Nucleus accumbens (tissue), 56 donors: ENCODE measurements at regions not wholly inside any gene's neighbourhood (a gene's known extent, or its start where the extent isn't known, plus 50 kb on each side); places are given as distances from the start of the nearest gene placed in this dataset.

Source experiments
- DNase-seq, 56 donors: peaks; one replicate each; lab custom pipeline; 2025; lab: John Stamatoyannopoulos, UW

DNA sequence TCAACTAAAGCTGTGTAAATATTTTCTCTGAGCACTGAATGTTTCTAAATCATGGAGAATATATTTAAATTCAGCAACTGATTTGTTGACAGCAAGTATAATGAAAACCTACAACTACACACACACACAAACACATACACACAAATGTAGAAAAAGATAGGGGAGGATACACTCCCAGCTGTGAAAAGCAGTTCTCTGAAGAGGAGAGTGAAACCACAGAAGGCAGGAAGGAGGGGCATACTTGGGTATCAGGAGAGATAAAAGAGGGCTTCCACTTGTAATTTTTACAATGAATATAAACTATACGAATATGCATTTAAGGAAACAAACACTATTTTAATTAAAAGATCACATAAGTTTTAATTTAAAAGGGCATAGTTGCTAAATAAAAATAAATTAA is 227.8 kb upstream of the SLC24A2 start:
- no peak for DNase-seq

DNA sequence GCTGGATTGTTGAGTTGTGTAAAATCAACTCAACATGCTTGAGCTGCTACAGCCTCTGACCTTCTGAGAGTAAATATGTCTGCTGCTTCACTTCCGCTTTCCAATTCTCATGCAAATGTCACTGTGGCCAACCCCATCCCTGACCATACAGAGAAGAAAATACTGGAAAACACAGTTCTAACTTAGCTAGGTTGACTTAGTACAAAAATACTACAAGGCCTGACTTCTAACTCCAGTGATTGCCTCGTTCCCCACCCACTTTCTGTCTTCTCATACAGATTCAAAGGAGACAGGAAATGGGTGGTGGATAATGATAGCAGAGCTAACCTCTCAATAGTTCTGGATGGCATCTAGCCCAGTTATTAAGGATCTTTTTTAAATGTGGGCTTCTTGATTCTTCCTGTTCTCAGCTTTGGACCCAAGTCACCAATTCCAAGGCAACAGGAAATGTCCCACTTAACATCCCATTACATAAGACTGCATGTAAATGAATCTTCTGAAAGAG is 226.6 kb upstream of the SLC24A2 start:
- no peak for DNase-seq

DNA sequence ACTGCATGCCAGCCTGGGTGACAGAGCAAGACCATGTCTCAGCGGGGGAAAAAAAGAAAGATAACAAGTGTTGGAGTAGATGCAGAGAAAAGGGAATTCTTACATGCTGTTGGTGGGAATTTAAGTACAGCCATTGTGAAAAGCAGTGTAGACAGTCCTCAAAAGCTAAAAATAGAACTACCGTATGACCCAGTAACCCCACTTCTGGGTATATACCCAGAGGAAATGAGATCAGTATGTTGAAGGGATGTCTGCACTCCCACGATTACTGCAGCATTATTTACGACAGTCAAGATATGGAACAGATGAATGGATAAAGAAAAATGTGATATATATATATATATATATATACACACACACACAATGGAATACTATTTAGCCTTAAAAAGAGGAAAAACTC is 225.3 kb upstream of the SLC24A2 start:
- no peak for DNase-seq

DNA sequence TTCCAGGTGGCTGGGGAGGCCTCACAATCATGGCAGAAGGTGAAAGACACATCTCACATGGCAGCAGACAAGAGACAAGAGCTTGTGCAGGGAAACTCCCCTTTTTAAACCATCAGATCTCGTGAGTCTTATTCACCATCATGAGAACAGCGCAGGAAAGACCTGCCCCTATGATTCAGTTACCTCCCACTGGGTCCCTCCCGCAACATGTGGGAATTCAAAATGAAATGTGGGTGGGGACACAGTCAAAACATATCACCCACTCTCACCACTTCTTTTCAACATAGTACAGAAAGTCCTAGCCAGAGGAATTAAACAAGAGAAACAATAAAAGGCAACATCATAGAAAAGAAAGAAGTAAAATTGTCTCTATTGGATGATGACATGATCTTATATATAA is 223.4 kb upstream of the SLC24A2 start:
- DNase-seq = no peak

DNA sequence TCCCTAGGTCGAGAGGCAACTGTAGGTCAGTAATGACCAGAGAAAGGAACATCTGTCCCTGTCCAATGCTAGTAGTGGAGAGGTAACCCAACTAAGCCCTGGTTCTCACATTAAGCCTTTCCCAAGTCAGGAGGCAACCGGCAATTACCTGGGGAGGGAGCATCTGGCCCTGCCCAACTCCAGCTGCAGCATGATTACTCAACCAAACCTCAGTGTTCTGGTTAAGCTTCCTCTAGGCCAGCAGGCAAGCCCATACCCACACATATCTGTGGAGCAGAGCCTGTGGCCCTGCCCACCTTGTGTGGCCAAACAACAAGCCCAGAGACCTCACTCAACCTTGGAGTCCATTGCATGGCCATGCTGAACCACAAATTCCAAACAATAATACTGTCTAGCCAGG is 220.8 kb upstream of the SLC24A2 start:
- no peak for DNase-seq

DNA sequence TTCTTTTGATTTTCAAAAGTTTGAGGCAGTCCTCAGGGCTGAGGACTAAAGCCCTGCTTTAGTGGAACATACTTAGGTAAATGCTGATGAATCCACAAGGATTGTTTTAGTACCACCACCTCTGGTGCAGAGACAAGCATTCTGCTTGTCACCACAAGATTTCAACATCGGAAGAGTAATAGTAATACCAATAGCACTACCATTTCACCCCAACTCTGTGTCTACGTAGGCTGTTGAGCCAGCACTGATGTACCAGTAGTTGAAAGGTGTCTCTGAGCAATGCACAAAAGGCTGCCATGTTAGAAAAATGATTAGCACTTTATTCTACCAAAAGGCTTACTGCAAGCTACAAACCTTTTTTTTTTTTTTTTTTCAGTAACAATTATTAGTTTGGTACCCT is 213.2 kb upstream of the SLC24A2 start:
- no peak for DNase-seq

DNA sequence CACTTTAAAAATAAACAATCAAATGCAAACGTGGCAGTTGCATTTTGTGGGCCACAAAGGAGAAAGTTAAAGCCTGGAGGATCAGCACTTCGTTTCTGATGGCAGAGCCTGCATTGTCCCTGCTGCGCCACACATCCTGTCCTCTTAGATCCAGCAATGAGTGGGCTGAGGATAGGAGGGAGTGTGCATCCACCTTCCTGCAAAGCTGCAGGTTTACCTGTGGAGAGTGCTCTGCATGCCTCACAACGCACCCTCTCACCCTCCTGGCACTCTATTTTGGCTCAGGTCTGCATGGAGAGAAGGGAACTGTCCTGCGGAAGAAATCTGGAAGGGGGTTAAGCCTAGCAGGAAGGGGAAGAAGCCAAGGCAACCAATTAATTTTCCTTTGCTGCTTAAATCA is 212.2 kb upstream of the SLC24A2 start:
- DNase-seq = no peak

DNA sequence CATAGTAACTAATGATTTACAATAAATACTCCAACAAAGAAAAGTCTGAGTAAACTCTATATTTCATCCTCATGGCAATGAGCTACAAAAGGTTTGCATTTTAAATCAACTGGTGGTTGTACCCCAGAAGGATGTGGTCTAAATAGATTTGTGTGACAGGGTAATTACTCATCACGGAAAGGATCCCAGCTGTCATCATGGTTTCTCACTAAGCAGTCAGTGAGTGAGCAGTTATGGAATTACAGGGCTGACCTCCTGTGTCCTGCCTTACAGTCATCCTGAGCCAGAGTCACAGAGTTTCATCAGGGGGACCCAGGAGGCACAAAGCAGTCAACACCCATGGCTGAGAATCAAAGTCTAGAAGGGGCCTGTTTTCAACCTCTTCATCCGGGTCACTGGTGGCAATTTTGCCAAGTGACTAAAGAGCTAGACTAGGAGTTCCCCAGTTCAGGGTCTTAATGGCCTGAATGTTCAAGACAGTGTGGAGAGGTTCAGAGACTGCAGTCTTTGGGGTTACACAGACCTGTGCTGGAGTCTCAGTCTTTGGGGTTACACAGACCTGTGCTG is 210.7 kb upstream of the SLC24A2 start:
- DNase-seq = no peak

DNA sequence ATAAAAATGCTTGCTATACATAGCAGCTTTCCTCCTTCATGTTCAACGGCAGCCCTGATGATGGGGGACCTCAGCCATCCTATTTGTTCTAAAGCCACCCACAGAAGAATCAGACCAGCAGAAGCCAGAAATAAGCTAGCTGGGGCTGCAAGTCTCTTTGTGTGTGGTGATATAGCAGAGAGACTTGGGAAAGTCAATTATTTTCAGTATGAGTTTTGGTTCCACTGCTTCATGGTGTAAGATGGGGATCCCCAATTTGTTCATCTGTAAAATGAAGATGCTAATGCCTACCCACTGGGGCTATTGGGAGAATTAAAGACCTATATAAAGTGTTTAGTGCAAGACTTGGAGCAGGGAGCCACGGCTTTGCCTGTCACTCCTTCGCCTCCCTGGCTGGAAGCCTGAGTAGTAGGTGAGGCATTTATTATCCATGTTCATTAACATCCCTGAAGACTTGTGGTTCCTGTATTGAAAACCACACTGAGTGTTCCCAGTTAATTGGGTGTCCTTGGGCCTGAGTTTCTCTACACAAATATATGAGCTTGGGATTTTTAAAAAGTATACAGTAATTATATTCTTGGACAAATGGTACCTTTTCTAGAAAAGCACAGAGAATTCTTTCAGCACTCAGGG is 210.1 kb upstream of the SLC24A2 start:
- no peak for DNase-seq

DNA sequence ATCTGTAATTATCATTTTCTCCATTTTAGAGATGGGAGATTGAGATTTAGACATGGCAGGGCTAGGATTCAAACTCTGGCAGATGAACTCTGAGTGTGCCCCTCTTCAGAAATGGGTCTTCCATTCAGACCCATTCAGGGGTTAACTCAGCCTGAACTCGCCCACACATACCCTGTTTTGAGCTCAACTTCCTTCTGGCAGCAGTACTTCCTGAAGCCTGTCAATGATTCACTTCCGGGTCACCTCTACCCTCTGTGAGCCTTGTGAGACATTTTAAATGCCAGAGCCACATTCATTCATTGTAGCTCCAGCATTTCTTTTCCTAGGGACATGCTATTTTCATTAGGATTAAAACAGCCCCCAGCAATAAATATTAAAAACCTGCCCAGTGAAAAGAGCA is 209.3 kb upstream of the SLC24A2 start:
- DNase-seq = no peak

DNA sequence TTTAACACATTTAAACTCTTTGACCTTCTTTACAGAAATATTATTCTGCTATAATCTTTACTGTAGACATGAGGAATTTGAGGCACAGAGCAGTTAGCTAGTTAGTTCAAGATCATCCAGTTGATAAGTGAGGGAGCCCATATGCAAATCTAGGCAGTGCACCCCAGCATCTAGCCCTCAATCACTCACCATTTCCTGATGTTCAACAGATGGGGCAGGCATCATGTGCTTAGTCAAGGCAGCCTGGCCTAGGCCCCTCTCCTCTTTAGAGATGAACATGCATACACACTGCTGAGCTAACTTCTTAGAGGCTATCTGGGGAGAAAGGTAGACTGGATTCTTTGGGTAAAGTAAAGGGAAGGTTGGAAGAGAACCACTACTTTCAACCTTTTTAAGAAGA is 206.8 kb upstream of the SLC24A2 start:
- no peak for DNase-seq

DNA sequence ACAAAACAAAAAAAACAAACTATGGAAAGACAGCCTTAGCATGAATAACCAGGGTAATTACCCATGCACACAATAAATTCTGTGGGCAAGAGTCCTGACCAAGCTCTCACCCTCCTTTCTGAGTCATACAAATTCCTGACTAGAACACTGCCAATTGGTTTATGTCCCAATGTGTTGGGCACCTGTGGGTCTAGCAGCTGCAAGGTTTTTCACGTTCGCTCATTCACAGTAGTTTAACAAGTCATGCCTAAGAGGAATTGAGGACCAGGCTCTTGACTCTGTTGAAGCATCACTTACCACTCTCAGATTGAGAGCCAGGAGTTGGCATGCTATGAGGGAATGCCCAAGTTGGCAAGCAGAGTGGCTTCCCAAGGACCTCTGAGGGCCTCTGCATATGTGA is 205.5 kb upstream of the SLC24A2 start:
- no peak for DNase-seq

DNA sequence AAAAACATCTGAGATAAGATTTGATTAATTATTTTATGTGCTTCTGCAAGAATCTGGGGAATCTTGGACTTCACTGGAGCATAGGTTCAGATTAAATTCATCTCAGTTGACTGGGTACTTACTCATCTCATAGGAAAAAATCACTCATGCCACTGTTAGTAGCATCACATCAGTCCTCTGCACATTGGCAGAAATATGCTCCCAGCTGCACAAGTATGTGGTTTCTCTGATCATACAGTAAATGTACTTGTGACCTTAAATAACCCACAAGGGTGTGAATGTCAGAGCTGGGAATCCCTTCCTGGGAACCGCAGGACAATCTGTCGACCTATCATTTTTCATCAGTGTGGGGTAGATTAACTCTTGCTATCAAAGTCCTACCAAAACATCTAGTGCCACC is 203.7 kb upstream of the SLC24A2 start:
- DNase-seq = no peak

DNA sequence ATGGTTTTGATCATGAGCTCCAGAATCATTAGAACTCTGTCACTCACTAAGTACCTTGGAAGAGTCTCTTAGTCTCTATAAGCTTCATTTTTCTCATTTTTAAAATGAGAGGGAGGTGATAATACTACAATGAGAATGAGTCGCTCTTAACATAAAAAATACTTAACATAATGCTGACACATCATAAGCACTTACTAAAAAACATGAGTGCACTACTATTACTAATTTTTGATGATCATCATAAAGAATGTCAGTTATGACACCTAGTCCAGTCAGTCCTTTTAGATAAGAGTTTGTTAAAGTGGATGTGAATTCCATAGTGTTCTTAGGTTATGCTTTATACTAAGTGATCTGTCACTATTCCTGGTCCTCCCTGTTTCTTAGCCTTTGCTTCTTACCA is 200.4 kb upstream of the SLC24A2 start:
- DNase-seq = no peak

DNA sequence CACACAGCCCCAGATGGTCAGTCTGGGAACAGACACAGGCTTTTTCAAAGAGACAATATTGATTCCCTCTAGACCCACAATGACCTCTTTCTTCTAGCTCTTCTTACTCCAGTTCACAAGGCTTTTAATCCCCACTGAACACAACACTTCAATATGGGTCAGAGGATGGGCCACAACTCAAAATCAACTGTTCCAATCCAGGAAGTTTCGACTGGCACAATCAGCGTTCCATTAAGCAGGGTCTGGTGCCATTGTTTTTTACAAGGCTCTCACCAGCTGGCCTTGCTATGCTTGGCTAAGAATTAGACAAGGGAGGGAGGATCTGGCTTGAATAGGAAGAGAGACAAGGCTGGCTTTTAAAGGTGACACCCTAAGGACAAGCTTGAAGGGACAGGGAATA is 199.4 kb upstream of the SLC24A2 start:
- DNase-seq = peak in 20 of 56 donors; percentile 1 to 50 (median 8)

DNA sequence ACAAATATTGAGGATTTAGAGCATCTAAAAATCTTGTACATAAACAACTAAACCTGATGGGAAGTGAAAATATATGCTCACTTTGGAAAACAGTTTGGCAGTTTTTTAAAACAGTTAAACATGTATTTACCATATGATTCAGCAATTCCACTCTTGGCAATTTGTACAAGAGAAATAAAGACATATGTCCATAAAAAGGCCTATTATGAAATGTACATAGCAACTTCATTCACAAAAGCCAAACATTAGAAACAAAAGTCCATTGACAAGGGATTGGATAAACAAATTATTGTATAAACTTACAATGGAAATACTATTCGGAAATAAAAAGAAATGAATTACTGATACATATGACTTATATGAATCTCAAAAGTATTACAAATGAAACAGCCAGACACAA is 196.2 kb upstream of the SLC24A2 start:
- no peak for DNase-seq

DNA sequence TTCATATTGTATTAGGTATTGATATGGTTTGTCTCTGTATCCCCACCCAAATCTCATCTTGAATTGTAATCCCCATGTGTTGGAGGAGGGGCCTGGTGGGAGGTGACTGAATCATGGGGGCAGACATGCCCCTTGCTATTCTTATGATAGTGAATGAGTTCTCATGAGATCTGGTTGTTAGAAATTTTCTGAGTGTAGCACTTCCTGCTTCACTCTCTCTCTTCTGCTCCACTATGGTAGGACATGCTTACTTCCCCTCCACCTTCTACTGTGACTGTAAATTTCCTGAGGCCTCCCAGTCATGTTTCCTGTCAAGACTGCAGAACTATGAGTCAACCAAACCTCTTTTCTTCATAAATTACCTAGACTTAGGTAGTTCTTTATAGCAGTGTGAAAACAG is 187.4 kb upstream of the SLC24A2 start:
- no peak for DNase-seq

DNA sequence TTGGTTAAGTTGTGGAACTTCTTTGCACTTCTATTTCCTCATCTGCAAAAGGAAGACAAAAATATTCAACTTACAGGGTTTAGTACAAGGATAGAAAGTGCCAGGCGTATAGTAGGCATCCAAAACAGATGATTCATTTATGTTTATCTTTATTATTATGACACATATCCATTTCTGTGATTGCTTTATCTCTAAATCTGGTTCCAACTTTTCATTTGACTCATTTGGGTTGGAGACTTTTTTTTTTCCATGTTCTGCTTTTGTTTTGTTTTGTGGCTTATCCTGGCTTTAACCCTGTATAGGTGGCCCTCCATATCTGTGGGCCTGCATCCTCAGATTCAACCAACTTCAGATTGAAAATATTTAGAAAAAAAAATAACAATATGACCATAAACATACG is 186.7 kb upstream of the SLC24A2 start:
- DNase-seq = no peak

DNA sequence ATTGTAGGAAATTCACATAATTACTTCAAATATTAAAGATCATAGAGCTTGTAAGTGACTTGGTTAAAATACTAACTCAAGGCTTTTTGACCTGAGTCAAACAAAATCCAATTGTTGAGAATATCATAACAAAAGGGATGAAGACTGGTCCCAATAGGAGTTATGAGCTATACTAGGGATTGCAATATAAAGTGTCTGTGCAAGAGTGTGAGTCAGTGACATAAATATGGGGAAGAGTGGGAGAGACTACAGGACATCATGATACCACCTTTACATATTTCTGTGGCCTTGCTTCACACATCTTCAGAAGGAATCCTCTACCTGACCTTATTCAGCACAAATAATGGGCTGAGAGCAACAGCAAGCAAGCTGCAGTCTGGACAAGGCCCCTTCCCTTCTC is 180.9 kb upstream of the SLC24A2 start:
- DNase-seq = no peak

DNA sequence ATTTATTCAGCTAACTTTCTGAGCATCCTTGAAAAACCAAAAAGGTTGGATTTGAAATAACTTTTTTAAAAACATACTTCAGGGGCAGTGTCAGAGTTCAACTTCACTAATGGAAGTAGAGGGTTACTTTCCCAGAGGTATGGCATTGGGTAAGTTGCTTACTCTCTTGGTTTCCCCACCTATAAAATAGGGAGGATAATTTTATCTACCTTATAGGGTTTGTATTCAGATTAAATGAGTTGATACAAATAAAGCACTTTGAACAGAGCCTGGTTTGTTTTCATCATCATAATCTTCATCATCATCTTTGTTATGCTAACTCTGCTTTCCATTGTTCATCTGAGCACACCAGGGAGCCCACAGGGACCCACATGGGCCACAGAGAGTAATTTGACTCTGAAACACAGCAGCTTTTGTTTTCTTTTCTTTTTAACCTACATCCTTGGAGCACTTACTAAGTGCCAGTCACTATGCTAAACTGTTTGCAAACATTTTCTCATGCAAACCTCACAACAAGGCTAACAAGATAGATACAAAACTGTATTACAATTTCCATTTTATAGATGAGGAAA is 179.1 kb upstream of the SLC24A2 start:
- no peak for DNase-seq

DNA sequence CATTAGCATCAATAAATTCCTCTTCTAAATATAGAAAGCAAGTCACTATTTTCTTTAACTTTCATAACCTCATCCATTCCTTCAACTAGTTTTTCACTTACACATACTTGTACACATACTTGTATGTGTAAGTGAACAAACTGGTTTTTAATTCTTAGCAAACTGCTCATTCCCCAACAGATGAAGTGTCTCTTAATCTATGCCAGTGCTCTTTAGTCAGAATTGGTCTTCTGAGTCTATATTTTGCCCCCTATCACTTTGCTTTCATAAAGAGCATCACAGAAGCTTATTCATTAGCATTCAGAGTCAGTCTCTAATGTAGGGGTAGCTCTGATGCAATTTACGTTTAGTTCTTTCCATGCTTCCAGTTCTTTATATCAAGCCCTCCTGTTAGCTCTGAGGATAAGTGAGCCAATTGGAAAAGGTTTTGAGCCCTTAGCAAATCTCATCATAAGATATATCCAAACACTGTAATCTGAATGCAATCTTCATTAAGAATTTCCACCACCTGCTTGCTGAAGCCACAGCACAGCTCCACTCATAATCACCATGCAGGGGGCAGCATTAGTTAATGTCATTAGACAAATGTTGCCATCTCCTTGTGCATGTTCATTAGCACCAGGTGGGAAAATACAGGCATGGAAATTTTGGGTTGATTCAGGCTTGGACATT is 178.5 kb upstream of the SLC24A2 start:
- DNase-seq = no peak

DNA sequence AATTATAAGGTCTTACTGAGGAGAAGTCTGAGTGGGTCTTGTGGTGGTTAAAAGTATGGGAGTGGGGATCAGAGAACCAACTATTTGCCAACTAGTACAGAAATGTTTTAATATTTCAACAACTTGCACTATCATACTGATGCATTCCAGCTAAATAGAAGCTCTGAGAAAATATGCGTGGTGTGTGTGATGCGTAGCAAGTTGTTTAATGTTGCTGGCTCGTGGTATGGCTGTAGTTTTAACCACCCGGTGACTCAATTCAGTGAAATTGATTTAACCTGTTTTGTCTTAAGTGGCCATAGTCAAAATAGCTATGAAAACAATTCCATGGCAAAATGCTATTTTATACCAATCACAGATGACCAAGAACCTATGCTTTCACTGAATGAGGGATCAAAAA is 176.5 kb upstream of the SLC24A2 start:
- no peak for DNase-seq
